ENCODE measurements at regions not wholly inside any gene's neighbourhood (a gene's known extent, or its start where the extent isn't known, plus 50 kb on each side); places are given as distances from the start of the nearest gene placed in this dataset.
A peak's percentile ranks its signal among the peaks of the same experiment; 100 is the strongest.
"Not testable (repeated sequence)": the region's sequence is repeated elsewhere in the genome, so short reads cannot be mapped to it uniquely, and the experiment has no call there.

- no peak for DNase-seq
Measured at GRCh38 chr5:122602700-122603099, 172.2 kb upstream of the SNX2 start.

- DNase-seq, result no peak
Measured at GRCh38 chr5:122605236-122605635, 169.6 kb upstream of the SNX2 start.

- no peak for DNase-seq
Measured at GRCh38 chr5:122607818-122608217, 167.1 kb upstream of the SNX2 start.

- DNase-seq, result no peak
Measured at GRCh38 chr5:122608222-122608621, 166.7 kb upstream of the SNX2 start.

- DNase-seq, result no peak
Measured at GRCh38 chr5:122611406-122611805, 163.5 kb upstream of the SNX2 start.

- DNase-seq, result no peak
Measured at GRCh38 chr5:122612901-122613300, 162.0 kb upstream of the SNX2 start.

- no peak for DNase-seq
Measured at GRCh38 chr5:122615146-122615545, 159.7 kb upstream of the SNX2 start.

GRCh38 chr5:122615832-122616231 lies 159.0 kb upstream of the SNX2 start:
- DNase-seq, result no peak

GRCh38 chr5:122618046-122618445 lies 156.8 kb upstream of the SNX2 start:
- DNase-seq, result not testable (repeated sequence)

GRCh38 chr5:122620768-122621167 lies 154.1 kb upstream of the SNX2 start:
- not testable (repeated sequence) for DNase-seq

- not testable (repeated sequence) for DNase-seq
Measured at GRCh38 chr5:122628714-122629113, 146.2 kb upstream of the SNX2 start.

- DNase-seq, result no peak
Measured at GRCh38 chr5:122629121-122629677, 145.7 kb upstream of the SNX2 start.

- no peak for DNase-seq
Measured at GRCh38 chr5:122638581-122638980, 136.3 kb upstream of the SNX2 start.

GRCh38 chr5:122639033-122639432 lies 135.8 kb upstream of the SNX2 start:
- DNase-seq, result no peak

- DNase-seq, result no peak
Measured at GRCh38 chr5:122639864-122640263, 135.0 kb upstream of the SNX2 start.

- no peak for DNase-seq
Measured at GRCh38 chr5:122649080-122649479, 125.8 kb upstream of the SNX2 start.

- DNase-seq, result no peak
Measured at GRCh38 chr5:122653087-122654017, 121.5 kb upstream of the SNX2 start.

- no peak for DNase-seq
Measured at GRCh38 chr5:122656160-122656559, 118.7 kb upstream of the SNX2 start.

GRCh38 chr5:122656577-122656976 lies 118.3 kb upstream of the SNX2 start:
- no peak for DNase-seq

- peak in 1 of 2 experiments; percentile 10 for DNase-seq
Measured at GRCh38 chr5:122661496-122662180, 113.2 kb upstream of the SNX2 start.

GRCh38 chr5:122665051-122665450 lies 109.8 kb upstream of the SNX2 start:
- DNase-seq, result no peak

- no peak for DNase-seq
Measured at GRCh38 chr5:122668552-122668951, 106.3 kb upstream of the SNX2 start.

GRCh38 chr5:122669709-122670108 lies 105.2 kb upstream of the SNX2 start:
- not testable (repeated sequence) for DNase-seq

GRCh38 chr5:122673343-122673742 lies 101.5 kb upstream of the SNX2 start:
- DNase-seq, result no peak
